K562 (cell line): ENCODE measurements at regions not wholly inside any gene's neighbourhood (a gene's known extent, or its start where the extent isn't known, plus 50 kb on each side); places are given as distances from the start of the nearest gene placed in this dataset.

Experiments used
- TBL1XR1 ChIP-seq, 2 experiments: IDR thresholded peaks; 2 replicates each; pipeline ENCODE4 v1.6.1; 2012; ENCODE audit warnings: improper control_type of control experiment in 2 of 2, low read length in 2 of 2, mild to moderate bottlenecking in 1 of 2
- TF ChIP-seq, protein P1 (sequence below): sonication (generic); formaldehyde crosslinking; IDR thresholded peaks from 2 replicates; pipeline ENCODE4 v1.8.1; 2023; ENCODE audit warnings: mild to moderate bottlenecking, missing genetic modification reagents
- TF ChIP-seq, protein P2 (sequence below), 3 experiments: IDR thresholded peaks in 2 of 3; conservative IDR thresholded peaks in 1 of 3; 2 replicates each; pipeline ENCODE4 v1.5.1; 2011 to 2012; ENCODE audit warnings: low read length in 3 of 3, mild to moderate bottlenecking in 3 of 3, control low read depth in 2 of 3, improper control_type of control experiment in 1 of 3, inconsistent platforms in 1 of 3, low read depth in 1 of 3, mixed read lengths in 1 of 3, moderate library complexity in 1 of 3; ENCODE audit not compliant: insufficient read depth in 2 of 3
- TF ChIP-seq, protein P3 (sequence below), 3 experiments: fragments of 200-800 bp in 1 of 3; fragments of 250-450 bp in 1 of 3; fragments of 450-650 bp in 1 of 3; sonication (Bioruptor Pico) in 1 of 3; sonication (Bioruptor generic) in 1 of 3; formaldehyde crosslinking in 1 of 3; IDR thresholded peaks; 2 replicates each; pipeline versions ENCODE4 v1.6.1 to v1.8.0; 2016 to 2022; ENCODE audit warnings: mild to moderate bottlenecking in 2 of 3, missing genetic modification characterization in 2 of 3, missing compliant biosample characterization in 1 of 3, moderate library complexity in 1 of 3

DNA sequence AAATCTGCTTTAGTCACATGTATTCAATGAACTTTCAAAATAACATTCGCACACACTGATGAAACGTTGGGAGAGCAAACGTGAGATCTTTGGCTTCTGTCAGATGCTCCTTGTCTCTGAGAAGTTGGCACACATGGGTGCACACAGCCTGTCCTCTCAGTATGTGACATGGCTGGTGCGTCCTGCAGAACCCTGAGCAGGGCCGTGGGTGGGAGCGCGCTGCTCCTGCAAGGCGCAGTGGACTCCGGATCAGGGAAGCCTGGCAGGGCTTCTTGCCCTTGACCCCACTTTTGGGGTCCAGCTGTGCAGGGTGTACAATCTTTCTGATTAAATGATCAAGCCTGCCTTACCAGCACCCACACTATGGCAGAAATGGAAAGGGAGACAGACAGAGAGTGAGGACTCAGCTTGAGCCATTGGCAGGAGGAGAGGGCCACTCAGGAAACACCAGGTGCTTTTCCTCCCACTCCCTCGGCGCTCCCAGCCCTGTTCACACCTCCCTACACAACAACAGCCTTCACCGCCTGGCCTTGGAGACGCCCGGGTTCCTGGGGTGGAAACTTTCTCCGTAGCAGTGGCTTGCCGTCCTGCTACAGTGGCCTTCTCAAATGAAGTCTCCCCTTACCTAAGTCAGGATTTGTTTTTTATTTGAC, 108.4 kb upstream of the SNTG2 start:
- TF ChIP-seq, protein P1, sequence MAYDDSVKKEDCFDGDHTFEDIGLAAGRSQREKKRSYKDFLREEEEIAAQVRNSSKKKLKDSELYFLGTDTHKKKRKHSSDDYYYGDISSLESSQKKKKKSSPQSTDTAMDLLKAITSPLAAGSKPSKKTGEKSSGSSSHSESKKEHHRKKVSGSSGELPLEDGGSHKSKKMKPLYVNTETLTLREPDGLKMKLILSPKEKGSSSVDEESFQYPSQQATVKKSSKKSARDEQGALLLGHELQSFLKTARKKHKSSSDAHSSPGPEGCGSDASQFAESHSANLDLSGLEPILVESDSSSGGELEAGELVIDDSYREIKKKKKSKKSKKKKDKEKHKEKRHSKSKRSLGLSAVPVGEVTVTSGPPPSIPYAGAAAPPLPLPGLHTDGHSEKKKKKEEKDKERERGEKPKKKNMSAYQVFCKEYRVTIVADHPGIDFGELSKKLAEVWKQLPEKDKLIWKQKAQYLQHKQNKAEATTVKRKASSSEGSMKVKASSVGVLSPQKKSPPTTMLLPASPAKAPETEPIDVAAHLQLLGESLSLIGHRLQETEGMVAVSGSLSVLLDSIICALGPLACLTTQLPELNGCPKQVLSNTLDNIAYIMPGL (CRISPR knock-in tag), result no peak
- TF ChIP-seq, protein P2, sequence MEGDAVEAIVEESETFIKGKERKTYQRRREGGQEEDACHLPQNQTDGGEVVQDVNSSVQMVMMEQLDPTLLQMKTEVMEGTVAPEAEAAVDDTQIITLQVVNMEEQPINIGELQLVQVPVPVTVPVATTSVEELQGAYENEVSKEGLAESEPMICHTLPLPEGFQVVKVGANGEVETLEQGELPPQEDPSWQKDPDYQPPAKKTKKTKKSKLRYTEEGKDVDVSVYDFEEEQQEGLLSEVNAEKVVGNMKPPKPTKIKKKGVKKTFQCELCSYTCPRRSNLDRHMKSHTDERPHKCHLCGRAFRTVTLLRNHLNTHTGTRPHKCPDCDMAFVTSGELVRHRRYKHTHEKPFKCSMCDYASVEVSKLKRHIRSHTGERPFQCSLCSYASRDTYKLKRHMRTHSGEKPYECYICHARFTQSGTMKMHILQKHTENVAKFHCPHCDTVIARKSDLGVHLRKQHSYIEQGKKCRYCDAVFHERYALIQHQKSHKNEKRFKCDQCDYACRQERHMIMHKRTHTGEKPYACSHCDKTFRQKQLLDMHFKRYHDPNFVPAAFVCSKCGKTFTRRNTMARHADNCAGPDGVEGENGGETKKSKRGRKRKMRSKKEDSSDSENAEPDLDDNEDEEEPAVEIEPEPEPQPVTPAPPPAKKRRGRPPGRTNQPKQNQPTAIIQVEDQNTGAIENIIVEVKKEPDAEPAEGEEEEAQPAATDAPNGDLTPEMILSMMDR (IDR thresholded peaks at IDR 0.05 in 2 of 3, conservative IDR thresholded peaks at IDR 0.05 in 1 of 3; ENCODE audit: insufficient read depth in 2 of 3, low read depth in 1 of 3, low read length in 3 of 3), result no peak
- TF ChIP-seq TBL1XR1 (IDR thresholded peaks at IDR 0.05; ENCODE audit: low read length in 2 of 2), result no peak
- TF ChIP-seq, protein P3, sequence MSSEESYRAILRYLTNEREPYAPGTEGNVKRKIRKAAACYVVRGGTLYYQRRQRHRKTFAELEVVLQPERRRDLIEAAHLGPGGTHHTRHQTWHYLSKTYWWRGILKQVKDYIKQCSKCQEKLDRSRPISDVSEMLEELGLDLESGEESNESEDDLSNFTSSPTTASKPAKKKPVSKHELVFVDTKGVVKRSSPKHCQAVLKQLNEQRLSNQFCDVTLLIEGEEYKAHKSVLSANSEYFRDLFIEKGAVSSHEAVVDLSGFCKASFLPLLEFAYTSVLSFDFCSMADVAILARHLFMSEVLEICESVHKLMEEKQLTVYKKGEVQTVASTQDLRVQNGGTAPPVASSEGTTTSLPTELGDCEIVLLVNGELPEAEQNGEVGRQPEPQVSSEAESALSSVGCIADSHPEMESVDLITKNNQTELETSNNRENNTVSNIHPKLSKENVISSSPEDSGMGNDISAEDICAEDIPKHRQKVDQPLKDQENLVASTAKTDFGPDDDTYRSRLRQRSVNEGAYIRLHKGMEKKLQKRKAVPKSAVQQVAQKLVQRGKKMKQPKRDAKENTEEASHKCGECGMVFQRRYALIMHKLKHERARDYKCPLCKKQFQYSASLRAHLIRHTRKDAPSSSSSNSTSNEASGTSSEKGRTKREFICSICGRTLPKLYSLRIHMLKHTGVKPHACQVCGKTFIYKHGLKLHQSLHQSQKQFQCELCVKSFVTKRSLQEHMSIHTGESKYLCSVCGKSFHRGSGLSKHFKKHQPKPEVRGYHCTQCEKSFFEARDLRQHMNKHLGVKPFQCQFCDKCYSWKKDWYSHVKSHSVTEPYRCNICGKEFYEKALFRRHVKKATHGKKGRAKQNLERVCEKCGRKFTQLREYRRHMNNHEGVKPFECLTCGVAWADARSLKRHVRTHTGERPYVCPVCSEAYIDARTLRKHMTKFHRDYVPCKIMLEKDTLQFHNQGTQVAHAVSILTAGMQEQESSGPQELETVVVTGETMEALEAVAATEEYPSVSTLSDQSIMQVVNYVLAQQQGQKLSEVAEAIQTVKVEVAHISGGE (CRISPR knock-in tag; IDR thresholded peaks at IDR 0.05), result no peak
